Activated CD4-positive, alpha-beta T cell treated with anti-CD3 and anti-CD28 coated beads for 4 hours (primary cell): ENCODE measurements at regions not wholly inside any gene's neighbourhood (a gene's known extent, or its start where the extent isn't known, plus 50 kb on each side); places are given as distances from the start of the nearest gene placed in this dataset.

Experiments
- DNase-seq, 2 donors: peaks; one replicate each; pipeline ENCODE4 v3.0.0-alpha.2; 2020

- no peak for DNase-seq
These were observed 105.3 kb upstream of the KIRREL3 start for GRCh38 chr11:127105593-127106541.

DNA sequence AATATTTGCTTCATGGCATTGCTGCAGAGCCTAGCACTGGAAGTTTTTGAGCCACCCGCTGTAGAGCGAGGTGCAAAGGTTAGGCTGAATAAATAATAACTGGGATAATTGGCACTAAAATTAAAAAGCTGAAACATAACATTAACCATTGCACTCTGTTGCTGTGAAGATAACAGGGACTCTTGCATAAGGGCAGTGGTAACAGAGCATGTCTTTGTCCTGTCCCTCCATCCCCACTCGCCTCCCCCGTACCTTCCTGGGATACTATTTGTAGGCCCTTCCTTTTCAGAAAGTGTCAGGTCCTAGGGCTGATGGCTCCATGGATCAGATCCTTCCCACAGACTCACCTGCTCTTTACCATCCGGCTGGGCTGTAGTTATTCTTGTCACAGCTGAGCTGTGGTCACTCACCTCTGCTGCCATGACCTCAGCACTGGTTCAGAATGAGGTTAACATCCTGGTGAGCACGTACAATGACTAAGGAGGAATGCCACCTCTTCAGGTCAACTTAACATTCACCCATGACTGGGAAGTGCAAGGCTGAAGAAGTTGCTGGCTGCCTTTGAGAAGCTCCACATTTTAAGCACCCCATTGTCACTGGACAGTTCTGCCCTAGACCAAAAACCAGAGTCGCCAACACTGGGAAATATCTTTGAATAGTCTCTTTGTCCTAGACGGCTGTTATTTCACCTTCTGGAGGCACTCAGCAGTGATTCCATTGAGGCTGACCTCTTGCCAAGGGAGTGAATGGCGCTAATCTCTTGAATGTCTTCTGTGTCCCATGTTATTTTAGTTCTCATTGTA is 103.2 kb upstream of the KIRREL3 start:
- DNase-seq, result no peak

DNA sequence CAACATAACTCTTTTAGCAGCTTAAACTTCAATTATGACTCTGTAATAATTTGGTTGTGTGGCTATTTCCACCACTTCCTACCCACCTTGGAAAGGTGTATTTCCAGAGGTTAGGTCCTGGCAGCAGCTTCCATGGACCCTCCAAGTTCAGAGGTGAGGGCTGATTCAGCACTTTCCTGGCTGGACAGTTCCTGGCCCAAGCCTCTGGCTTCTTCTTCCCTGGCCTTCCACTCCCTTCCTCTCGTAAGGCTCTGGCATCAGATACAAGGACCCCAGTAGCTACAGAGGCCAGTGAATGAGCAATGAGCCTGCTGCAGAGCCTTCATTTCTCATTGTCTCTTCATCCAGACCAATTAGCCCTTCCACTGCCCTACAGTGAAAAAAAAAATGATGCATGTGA is 98.1 kb upstream of the KIRREL3 start:
- DNase-seq, result no peak

GRCh38 chr11:127080735-127081134 is 80.2 kb upstream of the KIRREL3 start:
- no peak for DNase-seq

DNA sequence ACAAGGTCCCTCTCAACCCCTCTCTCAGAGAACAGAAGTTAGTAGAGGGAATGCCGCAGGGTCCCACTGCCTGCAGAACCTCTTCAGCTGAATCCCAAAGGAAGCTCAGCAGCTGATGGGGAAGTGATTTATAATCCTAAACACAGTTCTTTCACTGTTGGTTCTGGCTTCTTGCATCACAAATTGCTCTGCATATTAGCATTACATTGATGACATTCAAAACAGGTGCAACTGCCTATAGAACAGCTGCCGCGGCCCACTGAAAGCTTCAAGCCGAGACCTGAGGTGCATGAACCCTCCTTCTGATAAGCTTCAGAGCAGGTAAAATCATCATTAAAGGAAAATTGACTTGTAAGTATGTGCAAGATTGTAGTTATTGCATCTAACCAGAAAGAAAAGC is 75.2 kb upstream of the KIRREL3 start:
- no peak for DNase-seq

DNA sequence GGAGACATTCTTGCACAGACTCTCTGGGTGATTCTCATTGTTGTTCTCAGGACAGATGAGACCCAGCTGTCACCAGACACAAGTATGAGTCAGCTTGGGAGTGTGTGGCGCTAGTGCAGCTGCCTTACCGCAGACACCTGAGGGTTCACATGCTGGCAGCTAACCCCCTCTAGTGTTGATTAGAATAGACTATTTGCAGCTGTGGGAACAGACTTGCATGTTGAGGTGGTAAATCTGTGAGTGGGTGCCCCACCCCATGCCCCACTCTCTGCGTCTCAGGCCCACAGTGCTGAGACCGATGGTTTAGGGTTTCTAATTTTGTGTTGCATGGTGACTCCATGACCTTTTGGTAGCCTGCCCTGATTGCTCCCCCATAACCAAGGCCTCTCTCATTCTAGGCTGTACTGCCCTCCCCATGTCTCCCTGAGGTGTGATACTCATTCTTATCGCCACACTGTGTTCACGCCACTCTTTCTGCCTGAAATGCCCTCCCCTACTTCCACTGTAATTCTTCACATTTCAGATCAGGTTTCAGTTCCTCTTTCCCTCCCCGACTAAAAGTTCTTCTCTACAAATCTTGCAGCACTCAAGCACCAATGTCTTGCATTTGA is 73.7 kb upstream of the KIRREL3 start:
- no peak for DNase-seq

- DNase-seq, result no peak
These were observed 73.1 kb upstream of the KIRREL3 start for GRCh38 chr11:127073621-127074020.

- DNase-seq, result no peak
These were observed 71.0 kb upstream of the KIRREL3 start for GRCh38 chr11:127071606-127072005.

- DNase-seq, result no peak
These were observed 70.2 kb upstream of the KIRREL3 start for GRCh38 chr11:127070808-127071207.

GRCh38 chr11:127066401-127067090 is 66.0 kb upstream of the KIRREL3 start:
- no peak for DNase-seq

DNA sequence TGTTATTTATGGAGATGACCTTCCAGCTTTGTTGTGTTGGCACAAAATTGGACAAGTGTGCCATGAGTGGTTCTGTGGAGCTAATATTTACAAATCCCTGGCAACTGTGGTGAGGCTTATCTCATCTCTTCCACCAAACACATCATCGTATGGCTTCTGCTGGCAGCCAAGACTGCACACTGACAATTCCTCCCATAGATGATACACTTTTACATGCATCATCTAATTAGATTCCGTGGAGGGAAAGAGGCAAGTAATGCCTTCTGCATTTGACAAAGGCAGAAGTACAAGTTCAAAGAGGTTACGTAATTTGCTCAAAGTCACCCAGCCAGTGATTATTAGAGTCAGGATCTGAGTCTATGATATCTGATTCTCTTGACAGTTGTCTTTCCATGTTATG is 62.7 kb upstream of the KIRREL3 start:
- DNase-seq, result no peak

DNA sequence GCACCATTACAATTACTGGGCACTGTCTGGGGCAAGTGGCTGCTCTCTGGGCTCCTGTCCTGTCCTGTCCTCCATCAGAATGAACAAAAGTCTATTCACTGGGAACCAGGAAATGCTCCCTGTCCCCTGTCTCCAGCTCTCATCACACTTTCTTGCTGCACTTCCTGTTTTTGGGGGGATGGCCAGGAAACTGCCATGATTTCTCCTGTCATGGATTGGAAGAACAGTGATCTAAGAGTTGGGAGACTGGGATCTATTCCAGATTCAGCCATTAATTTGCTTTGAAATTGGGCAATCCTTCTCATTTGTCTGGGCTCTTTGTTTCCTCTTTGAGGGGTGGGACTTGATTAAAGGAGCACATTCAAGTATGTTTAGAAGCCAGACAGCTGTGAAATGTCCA is 61.4 kb upstream of the KIRREL3 start:
- no peak for DNase-seq

- no peak for DNase-seq
These were observed 59.2 kb upstream of the KIRREL3 start for GRCh38 chr11:127059750-127060149.

DNA sequence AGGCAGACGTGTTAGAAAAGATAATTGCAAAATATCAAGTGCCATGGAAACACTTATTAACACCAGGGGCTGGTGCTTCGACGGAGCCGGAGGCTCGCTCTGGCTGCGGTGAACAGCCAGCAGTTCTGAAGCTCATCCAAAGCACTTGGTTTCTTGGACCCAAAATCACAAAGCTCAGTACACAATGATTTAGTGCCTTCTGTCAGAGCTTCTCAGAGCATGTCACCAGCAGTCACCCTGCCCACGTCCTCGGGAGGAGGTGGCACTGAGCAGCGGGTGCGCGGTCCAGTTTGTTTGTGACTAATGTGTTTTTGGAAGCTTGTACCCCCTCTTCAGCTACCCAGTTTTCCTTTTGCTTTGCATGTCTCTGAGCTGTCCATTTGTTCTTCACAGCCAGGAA is 58.7 kb upstream of the KIRREL3 start:
- DNase-seq, result no peak

DNA sequence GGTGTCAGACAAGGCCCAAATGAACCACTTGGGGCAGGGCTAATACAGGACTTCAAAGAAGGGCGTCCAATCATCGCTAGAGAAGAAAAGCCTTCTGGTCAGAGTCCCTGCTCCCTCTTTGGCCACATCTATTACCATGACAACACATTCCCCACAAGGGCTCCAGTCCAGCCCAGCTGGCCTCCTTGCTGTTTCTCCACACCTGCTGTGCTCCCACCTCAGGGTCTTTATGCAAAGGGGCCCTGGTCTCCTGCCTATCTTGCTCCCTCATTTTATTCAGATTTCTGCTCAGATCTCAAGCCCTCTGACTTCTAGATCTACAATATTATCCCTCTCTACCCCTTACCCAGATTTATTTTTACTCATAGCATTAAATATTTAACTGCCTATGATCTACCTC is 58.0 kb upstream of the KIRREL3 start:
- no peak for DNase-seq

DNA sequence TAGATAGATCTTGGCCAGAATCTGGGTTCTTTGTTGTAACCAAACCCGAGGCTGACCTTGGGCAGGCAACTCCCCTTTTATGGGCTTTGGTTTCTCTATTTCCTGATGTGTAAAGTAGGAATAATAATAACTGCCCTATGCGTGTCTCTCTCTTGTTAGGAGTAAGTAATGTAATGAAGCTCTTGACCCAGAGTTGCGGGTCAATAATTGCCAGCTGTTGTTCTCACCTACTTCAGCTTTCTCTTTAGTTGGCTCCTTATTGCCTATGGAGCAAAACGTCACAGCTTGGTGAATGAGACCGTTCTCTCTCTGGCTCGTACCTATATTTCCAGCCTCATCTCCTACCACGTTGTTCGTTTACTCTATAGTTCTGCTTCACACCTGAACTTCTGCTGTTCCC is 56.6 kb upstream of the KIRREL3 start:
- DNase-seq, result no peak

- DNase-seq, result no peak
These were observed 55.9 kb upstream of the KIRREL3 start for GRCh38 chr11:127056338-127056971.

- no peak for DNase-seq
These were observed 54.7 kb upstream of the KIRREL3 start for GRCh38 chr11:127055236-127055635.

DNA sequence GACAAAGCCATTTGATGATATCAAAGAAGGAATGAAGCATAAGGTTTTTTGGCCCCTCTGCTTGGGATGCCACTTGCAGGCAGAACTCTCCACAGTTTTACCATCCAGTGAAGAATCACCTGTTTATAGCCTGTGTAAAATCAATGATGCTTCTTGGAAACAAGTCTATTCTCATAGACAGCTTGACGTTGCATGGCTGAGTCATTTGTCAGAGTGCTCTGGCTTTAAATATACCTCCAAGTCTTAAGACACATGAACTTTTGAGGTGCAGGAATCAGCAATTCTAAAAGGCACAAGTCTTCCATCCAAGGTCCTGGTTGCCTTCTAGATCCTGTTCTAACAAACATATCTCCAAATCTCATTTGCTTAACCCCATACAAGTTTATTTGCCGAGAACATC is 53.6 kb upstream of the KIRREL3 start:
- no peak for DNase-seq

- no peak for DNase-seq
These were observed 51.8 kb upstream of the KIRREL3 start for GRCh38 chr11:127052404-127052803.
